GM12891 (cell line): ENCODE measurements at regions not wholly inside any gene's neighbourhood (a gene's known extent, or its start where the extent isn't known, plus 50 kb on each side); places are given as distances from the start of the nearest gene placed in this dataset.

Experiments
- PAX5 ChIP-seq: IDR thresholded peaks from 2 replicates; pipeline ENCODE4 v1.6.1; 2011; ENCODE audit warnings: low read length, moderate library complexity, mild to moderate bottlenecking; ENCODE audit not compliant: insufficient read depth, severe bottlenecking
- POLR2A ChIP-seq: IDR thresholded peaks from 2 replicates; pipeline ENCODE4 v1.6.1; 2011; ENCODE audit warnings: low read depth, low read length, control low read depth
- POLR2AphosphoS5 ChIP-seq: IDR thresholded peaks from 2 replicates; pipeline ENCODE4 v1.6.1; 2011; ENCODE audit warnings: low read depth, low read length, control low read depth
- POU2F2 ChIP-seq: IDR thresholded peaks from 2 replicates; pipeline ENCODE4 v1.6.1; 2011; ENCODE audit warnings: low read depth, mild to moderate bottlenecking, control low read depth, low read length, moderate library complexity
- SPI1 ChIP-seq: IDR thresholded peaks from 2 replicates; pipeline ENCODE4 v1.6.1; 2011; ENCODE audit warnings: low read depth, low read length, control low read depth
- TAF1 ChIP-seq: IDR thresholded peaks from 2 replicates; pipeline ENCODE4 v1.6.1; 2011; ENCODE audit warnings: low read depth, low read length, control low read depth

- no peak for TF ChIP-seq TAF1
- TF ChIP-seq POLR2A: no peak
- TF ChIP-seq POLR2AphosphoS5: no peak
- no peak for TF ChIP-seq SPI1
- no peak for TF ChIP-seq PAX5
- no peak for TF ChIP-seq POU2F2
Measured at GRCh38 chr5:27389696-27390095, 351.3 kb upstream of the CDH9 start.
